BE2C (cell line): ENCODE measurements at regions not wholly inside any gene's neighbourhood (a gene's known extent, or its start where the extent isn't known, plus 50 kb on each side); places are given as distances from the start of the nearest gene placed in this dataset.

Experiments
- DNase-seq: peaks from one replicate; pipeline ENCODE4 v3.0.0-alpha.2; 2020
- H3K27me3 ChIP-seq: fragments of 250-450 bp; sonication (Bioruptor Pico); 2 replicates; pipeline ENCODE4 v1.5.1; 2020; ENCODE audit warnings: mild to moderate bottlenecking
- H3K36me3 ChIP-seq: fragments of 250-450 bp; sonication (Bioruptor Pico); 2 replicates; pipeline ENCODE4 v1.5.1; 2020; ENCODE audit warnings: mild to moderate bottlenecking
- H3K4me1 ChIP-seq: fragments of 250-450 bp; sonication (Bioruptor Pico); 2 replicates; pipeline ENCODE4 v1.5.1; 2020
- H3K4me3 ChIP-seq: 2 replicates; pipeline ENCODE4 v1.5.1; 2011; ENCODE audit warnings: low read depth, low read length
- H3K9me3 ChIP-seq: fragments of 250-450 bp; sonication (Bioruptor Pico); 2 replicates; pipeline ENCODE4 v1.5.1; 2020
- TF ChIP-seq, protein P1 (sequence below): IDR thresholded peaks from 2 replicates; pipeline ENCODE4 v1.5.1; 2012; ENCODE audit warnings: mild to moderate bottlenecking, low read depth, low read length

DNA sequence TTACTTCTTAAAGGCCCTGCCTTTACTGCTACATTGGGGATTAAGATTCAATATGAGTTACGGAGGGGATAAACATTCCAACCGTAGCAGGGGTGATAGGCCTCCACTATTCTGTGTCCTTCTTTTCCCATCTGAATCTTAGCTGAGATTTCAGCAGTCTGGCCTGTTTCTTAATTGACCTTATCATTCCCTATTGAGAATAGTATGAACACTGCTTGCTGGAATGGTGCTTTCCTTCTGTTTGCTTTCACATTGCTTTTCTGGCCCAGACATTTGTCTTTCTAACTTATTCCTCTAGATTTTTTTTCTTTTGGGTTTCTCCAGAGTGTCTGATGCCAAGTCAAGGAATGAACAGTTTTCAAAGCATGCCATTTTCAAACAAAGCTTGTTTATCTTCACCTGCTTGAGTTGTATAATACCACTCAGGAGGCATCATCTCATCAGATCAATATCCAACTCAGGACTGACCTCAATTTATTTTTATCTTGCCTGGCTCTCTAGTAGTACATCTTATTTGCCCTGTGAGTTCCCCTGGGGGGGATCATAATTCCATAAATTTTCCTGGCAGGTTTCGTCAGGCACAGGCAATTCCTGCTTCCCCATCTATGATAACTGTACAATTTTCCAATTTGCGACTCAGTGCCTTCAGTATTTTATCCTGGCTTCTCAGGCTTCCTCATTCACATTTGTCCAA lies 161.1 kb upstream of the STT3B start:
- TF ChIP-seq, protein P1, sequence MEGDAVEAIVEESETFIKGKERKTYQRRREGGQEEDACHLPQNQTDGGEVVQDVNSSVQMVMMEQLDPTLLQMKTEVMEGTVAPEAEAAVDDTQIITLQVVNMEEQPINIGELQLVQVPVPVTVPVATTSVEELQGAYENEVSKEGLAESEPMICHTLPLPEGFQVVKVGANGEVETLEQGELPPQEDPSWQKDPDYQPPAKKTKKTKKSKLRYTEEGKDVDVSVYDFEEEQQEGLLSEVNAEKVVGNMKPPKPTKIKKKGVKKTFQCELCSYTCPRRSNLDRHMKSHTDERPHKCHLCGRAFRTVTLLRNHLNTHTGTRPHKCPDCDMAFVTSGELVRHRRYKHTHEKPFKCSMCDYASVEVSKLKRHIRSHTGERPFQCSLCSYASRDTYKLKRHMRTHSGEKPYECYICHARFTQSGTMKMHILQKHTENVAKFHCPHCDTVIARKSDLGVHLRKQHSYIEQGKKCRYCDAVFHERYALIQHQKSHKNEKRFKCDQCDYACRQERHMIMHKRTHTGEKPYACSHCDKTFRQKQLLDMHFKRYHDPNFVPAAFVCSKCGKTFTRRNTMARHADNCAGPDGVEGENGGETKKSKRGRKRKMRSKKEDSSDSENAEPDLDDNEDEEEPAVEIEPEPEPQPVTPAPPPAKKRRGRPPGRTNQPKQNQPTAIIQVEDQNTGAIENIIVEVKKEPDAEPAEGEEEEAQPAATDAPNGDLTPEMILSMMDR = no peak
- no peaks in the 10 kb centered on the region for H3K4me1 ChIP-seq
- H3K9me3 ChIP-seq = no peaks in the 10 kb centered on the region
- no peak for DNase-seq
- H3K4me3 ChIP-seq = no peak overlapping the region
- no peaks in the 10 kb centered on the region for H3K36me3 ChIP-seq
- no peaks in the 10 kb centered on the region for H3K27me3 ChIP-seq

DNA sequence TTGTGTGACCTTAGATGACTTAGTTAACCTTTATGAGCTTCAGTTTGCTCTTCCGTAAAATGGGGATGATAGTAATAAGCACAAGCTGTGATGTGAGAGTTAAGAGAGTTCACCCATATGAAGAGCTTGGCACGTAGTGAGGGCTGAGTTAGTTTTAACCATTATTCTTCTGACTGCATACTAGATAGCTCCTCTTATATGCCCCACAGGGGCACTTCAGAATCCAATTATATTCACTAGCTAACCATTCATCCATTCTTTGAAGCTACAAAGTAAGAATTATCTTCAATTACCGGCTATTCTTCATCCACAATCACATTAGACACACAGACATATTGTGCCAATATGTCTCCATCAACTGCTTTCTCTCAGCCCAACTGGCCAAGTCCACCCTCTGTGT lies 159.0 kb upstream of the STT3B start:
- H3K4me1 ChIP-seq = no peaks in the 10 kb centered on the region
- no peak overlapping the region for H3K4me3 ChIP-seq
- DNase-seq = no peak
- H3K9me3 ChIP-seq = no peaks in the 10 kb centered on the region
- H3K36me3 ChIP-seq = no peaks in the 10 kb centered on the region
- no peaks in the 10 kb centered on the region for H3K27me3 ChIP-seq
- TF ChIP-seq, protein P1 = no peak

DNA sequence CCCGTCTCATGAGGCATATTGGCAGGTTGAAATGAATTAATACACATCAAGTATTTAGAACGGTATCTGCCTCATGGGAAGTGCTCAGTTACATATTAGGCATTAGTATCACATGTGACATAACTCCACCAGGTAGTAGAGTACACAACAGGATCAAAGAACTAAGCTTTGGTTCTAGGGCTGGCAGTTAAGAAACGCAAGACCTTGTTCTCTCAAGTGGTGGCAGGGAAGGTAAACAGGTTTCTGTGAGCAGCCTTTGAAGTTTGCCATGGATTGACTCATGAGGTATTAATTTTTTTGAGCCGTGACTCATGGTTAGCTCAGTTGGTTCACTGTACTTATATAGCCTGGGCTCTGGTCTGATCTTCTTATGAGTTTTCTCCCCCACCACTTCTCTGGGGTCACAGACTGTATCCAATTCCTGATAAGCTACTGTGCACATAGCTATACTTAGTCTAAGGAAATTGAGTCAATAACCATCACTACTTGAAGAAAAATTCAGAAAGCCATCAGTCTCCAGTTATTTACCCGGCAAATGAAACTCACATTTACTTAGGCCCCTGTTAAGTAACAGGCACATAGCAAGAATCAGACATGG lies 155.6 kb upstream of the STT3B start:
- TF ChIP-seq, protein P1 = no peak
- H3K27me3 ChIP-seq = no peaks in the 10 kb centered on the region
- no peak for DNase-seq
- H3K36me3 ChIP-seq = no peaks in the 10 kb centered on the region
- H3K4me1 ChIP-seq = no peaks in the 10 kb centered on the region
- no peak overlapping the region for H3K4me3 ChIP-seq
- H3K9me3 ChIP-seq = no peaks in the 10 kb centered on the region

DNA sequence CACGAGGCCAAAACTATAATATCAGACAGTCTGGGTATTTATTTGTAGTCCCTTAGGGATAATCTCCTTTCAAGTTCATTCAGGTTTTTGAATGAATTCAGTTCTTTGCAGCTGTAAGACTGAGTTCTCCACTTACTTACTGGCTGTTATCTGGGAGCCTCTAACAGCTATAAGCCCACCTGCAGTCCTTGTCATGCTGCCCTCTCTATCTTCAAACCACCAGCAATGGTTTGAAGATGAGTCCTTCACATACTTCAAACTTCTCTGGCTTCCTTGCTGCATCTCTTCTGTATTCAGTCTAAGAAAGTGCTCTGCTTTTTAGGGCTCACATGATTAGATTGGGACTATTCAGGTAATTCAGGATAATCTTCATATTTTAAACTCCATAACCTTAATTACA lies 154.5 kb upstream of the STT3B start:
- no peaks in the 10 kb centered on the region for H3K36me3 ChIP-seq
- H3K4me1 ChIP-seq = no peaks in the 10 kb centered on the region
- H3K4me3 ChIP-seq = no peak overlapping the region
- no peaks in the 10 kb centered on the region for H3K27me3 ChIP-seq
- DNase-seq = no peak
- no peaks in the 10 kb centered on the region for H3K9me3 ChIP-seq
- TF ChIP-seq, protein P1 = no peak

DNA sequence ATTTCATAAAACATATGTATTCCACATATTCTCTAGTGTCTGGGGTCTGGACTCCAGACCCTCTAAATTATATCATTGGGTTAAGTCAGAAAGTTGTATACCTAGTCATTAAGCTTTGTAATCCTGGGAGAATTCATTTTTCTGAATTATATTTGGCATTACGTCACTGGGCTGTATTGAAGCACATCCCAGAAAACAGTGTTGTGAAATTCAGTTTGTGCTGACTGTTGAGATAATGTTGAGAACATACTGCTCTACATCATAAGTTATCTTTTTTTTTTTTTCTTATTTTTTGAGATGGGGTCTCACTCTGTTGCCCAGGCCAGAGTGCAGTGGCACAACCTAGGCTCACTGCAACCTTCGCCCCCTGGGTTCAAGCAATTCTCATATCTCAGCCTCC lies 153.1 kb upstream of the STT3B start:
- no peak overlapping the region for H3K4me3 ChIP-seq
- H3K27me3 ChIP-seq = no peaks in the 10 kb centered on the region
- no peak for DNase-seq
- H3K4me1 ChIP-seq = no peaks in the 10 kb centered on the region
- TF ChIP-seq, protein P1 = no peak
- H3K36me3 ChIP-seq = no peaks in the 10 kb centered on the region
- no peaks in the 10 kb centered on the region for H3K9me3 ChIP-seq

DNA sequence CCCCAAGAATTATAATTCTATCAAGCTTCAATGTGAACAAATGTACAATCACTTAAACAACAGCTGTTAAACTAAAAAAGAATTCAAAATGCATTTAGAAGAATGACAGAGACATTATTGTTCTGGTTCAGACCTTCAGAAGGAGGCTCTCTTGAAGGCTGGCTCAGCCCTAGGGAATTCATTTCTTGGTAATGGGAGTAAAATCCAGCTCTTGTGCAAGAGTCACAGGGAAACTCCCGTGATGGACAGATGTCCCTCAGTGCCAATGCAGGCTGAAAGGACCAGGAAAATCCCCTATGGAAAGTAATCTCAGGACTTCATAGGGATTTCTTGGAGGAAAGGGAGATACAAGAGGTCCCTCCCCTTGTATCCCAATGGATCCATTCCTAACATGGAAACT lies 149.9 kb upstream of the STT3B start:
- DNase-seq = no peak
- no peak overlapping the region for H3K4me3 ChIP-seq
- TF ChIP-seq, protein P1 = no peak
- H3K4me1 ChIP-seq = no peaks in the 10 kb centered on the region
- no peaks in the 10 kb centered on the region for H3K27me3 ChIP-seq
- no peaks in the 10 kb centered on the region for H3K36me3 ChIP-seq
- H3K9me3 ChIP-seq = no peaks in the 10 kb centered on the region
